Upper lobe of left lung (tissue), 6 donors: ENCODE measurements at regions not wholly inside any gene's neighbourhood (a gene's known extent, or its start where the extent isn't known, plus 50 kb on each side); places are given as distances from the start of the nearest gene placed in this dataset.
A peak's percentile ranks its signal among the peaks of the same experiment; 100 is the strongest.

Experiments used
- ATAC-seq, 2 donors: fragments of 200-7000 bp; cut with Tn5 transposase; one replicate each; pipeline ENCODE4 v1.9.1; 2022; ENCODE audit warnings: mild to moderate bottlenecking in 2 of 2, moderate library complexity in 2 of 2; ENCODE audit not compliant: low FRiP score in 2 of 2
- DNase-seq, 2 donors: peaks; one replicate each; pipeline ENCODE4 v3.0.0-alpha.2; 2019 to 2020
- H3K27ac ChIP-seq, 4 donors: fragments of 200-600 bp; sonication (generic); one replicate each; pipeline ENCODE4 v1.5.1; 2016 to 2019
- H3K27me3 ChIP-seq, 4 donors: fragments of 200-600 bp; sonication (generic); one replicate each; pipeline ENCODE4 v1.5.1; 2017 to 2019
- H3K36me3 ChIP-seq, 4 donors: fragments of 200-600 bp; sonication (generic); one replicate each; pipeline ENCODE4 v1.5.1; 2016 to 2019
- H3K4me1 ChIP-seq, 4 donors: fragments of 200-600 bp; sonication (generic); one replicate each; pipeline ENCODE4 v1.5.1; 2018 to 2019
- H3K4me3 ChIP-seq, 4 donors: fragments of 200-600 bp; sonication (generic); one replicate each; pipeline ENCODE4 v1.5.1; 2017 to 2019; ENCODE audit warnings: mild to moderate bottlenecking in 2 of 4, moderate library complexity in 1 of 4
- H3K9me3 ChIP-seq, 4 donors: fragments of 200-600 bp; sonication (generic); one replicate each; pipeline ENCODE4 v1.5.1; 2018 to 2019
- CTCF ChIP-seq, 6 experiments: fragments of 450-650 bp in 4 of 6; fragments of 200-600 bp in 2 of 6; sonication (generic) in 2 of 6; IDR thresholded peaks; one replicate each; pipeline ENCODE4 v1.5.1; 2016 to 2019; ENCODE audit warnings: antibody characterized with exemption in 6 of 6
- EP300 ChIP-seq, 4 donors: sonication (generic); formaldehyde crosslinking; IDR thresholded peaks; one replicate each; pipeline ENCODE4 v1.5.1; 2017; ENCODE audit warnings: antibody characterized with exemption in 4 of 4, control low read depth in 2 of 4
- POLR2A ChIP-seq, 4 donors: fragments of 450-650 bp; IDR thresholded peaks; one replicate each; pipeline ENCODE4 v1.5.1; 2016 to 2017; ENCODE audit warnings: antibody characterized with exemption in 4 of 4, mild to moderate bottlenecking in 2 of 4
- POLR2AphosphoS5 ChIP-seq, 2 donors: sonication (generic); formaldehyde crosslinking; IDR thresholded peaks; one replicate each; pipeline ENCODE4 v1.5.1; 2017; ENCODE audit warnings: antibody characterized with exemption in 2 of 2
- WGBS, 2 donors: methylation state at CpG; one replicate each; pipeline ENCODE4 v1.1.5; 2017 to 2018; 5-methylcytosine and 5-hydroxymethylcytosine counted together
- donor health status: DM: no; HTN: no; CAD: no; lungs with moderate emphysema.
- donor health status: DM: no; HTN: yes; CAD: no; lungs with severe emphysema.

GRCh38 chr11:10388574-10388973 is 66.5 kb upstream of the AMPD3 start:
- Histone ChIP-seq H3K27ac (peak overlapping the region; percentile 49 to 73 (median 62)), H3K4me3 (no peak overlapping the region), H3K27me3 (no peaks in the 10 kb centered on the region), H3K9me3 (no peaks in the 10 kb centered on the region), H3K4me1 (peaks cover 4 to 18% (median 11%) of the 10 kb centered on the region in 4 donors), H3K36me3 (no peaks in the 10 kb centered on the region)
- TF ChIP-seq CTCF (IDR thresholded peaks at IDR 0.05), result no peak
- no peak for TF ChIP-seq POLR2AphosphoS5 (IDR thresholded peaks at IDR 0.05)
- no peak for TF ChIP-seq EP300 (IDR thresholded peaks at IDR 0.05)
- TF ChIP-seq POLR2A (IDR thresholded peaks at IDR 0.05), result no peak
- 50 to 72% methylated on average over 4 to 5 of the region's 5 CpGs for WGBS, 2 donors
- ATAC-seq (no peak), DNase-seq (no peak)

GRCh38 chr11:10390375-10390774 is 64.7 kb upstream of the AMPD3 start:
- H3K9me3 ChIP-seq, result no peaks in the 10 kb centered on the region
- H3K27me3 ChIP-seq, result no peaks in the 10 kb centered on the region
- DNase-seq, result no peak
- H3K4me3 ChIP-seq, result no peak overlapping the region
- ATAC-seq, result no peak
- H3K4me1 ChIP-seq, result peaks cover 4 to 27% (median 18%) of the 10 kb centered on the region in 4 donors
- TF ChIP-seq EP300 (IDR thresholded peaks at IDR 0.05), result no peak
- TF ChIP-seq CTCF (IDR thresholded peaks at IDR 0.05), result no peak
- TF ChIP-seq POLR2AphosphoS5 (IDR thresholded peaks at IDR 0.05), result no peak
- TF ChIP-seq POLR2A (IDR thresholded peaks at IDR 0.05), result no peak
- no peak overlapping the region for H3K27ac ChIP-seq
- H3K36me3 ChIP-seq, result no peaks in the 10 kb centered on the region

- no peak for TF ChIP-seq EP300 (IDR thresholded peaks at IDR 0.05)
- no peak for TF ChIP-seq CTCF (IDR thresholded peaks at IDR 0.05)
- TF ChIP-seq POLR2A (IDR thresholded peaks at IDR 0.05), result no peak
- no peak for TF ChIP-seq POLR2AphosphoS5 (IDR thresholded peaks at IDR 0.05)
- Histone ChIP-seq H3K36me3 (no peaks in the 10 kb centered on the region), H3K27ac (no peak overlapping the region), H3K4me1 (peaks cover 4 to 27% (median 20%) of the 10 kb centered on the region in 4 donors), H3K4me3 (no peak overlapping the region), H3K9me3 (no peaks in the 10 kb centered on the region), H3K27me3 (no peaks in the 10 kb centered on the region)
- WGBS, 2 donors, result 78 to 87% methylated on average over 11 of the region's 11 CpGs
- ATAC-seq (no peak), DNase-seq (peak in 1 of 2 donors; percentile 21)
Observed at GRCh38 chr11:10392095-10393079, 62.7 kb upstream of the AMPD3 start.

GRCh38 chr11:10394229-10395101 is 60.6 kb upstream of the AMPD3 start:
- H3K27ac ChIP-seq, result no peak overlapping the region
- 69 to 74% methylated on average over 13 of the region's 13 CpGs for WGBS, 2 donors
- no peak overlapping the region for H3K4me3 ChIP-seq
- H3K9me3 ChIP-seq, result no peaks in the 10 kb centered on the region
- no peaks in the 10 kb centered on the region for H3K27me3 ChIP-seq
- ATAC-seq (peak in 1 of 2 donors; percentile 41), DNase-seq (no peak)
- no peak for TF ChIP-seq POLR2A (IDR thresholded peaks at IDR 0.05)
- no peak for TF ChIP-seq POLR2AphosphoS5 (IDR thresholded peaks at IDR 0.05)
- TF ChIP-seq EP300 (IDR thresholded peaks at IDR 0.05), result no peak
- TF ChIP-seq CTCF (IDR thresholded peaks at IDR 0.05), result no peak
- no peaks in the 10 kb centered on the region for H3K36me3 ChIP-seq
- H3K4me1 ChIP-seq, result peaks cover 15 to 32% (median 23%) of the 10 kb centered on the region in 4 donors
